Smooth muscle cell (in vitro differentiated cells): ENCODE measurements at regions not wholly inside any gene's neighbourhood (a gene's known extent, or its start where the extent isn't known, plus 50 kb on each side); places are given as distances from the start of the nearest gene placed in this dataset.

Experiments
- DNase-seq: peaks from one replicate; lab custom pipeline; 2025; ENCODE audit not compliant: unreplicated experiment; lab: John Stamatoyannopoulos, UW
- H2AFZ ChIP-seq: fragments of 200-600 bp; sonication (generic); 2 replicates; pipeline ENCODE4 v1.6.0; 2016; ENCODE audit warnings: antibody characterized with exemption, low read depth, mild to moderate bottlenecking
- H3F3A ChIP-seq: fragments of 200-600 bp; sonication (generic); 2 replicates; pipeline ENCODE4 v1.6.0; 2017; ENCODE audit warnings: antibody characterized with exemption, low read depth
- H3K27ac ChIP-seq: fragments of 200-600 bp; sonication (generic); 2 replicates; pipeline ENCODE4 v1.5.1; 2016; ENCODE audit warnings: low read depth, mild to moderate bottlenecking
- H3K27me3 ChIP-seq: fragments of 200-600 bp; sonication (generic); 2 replicates; pipeline ENCODE4 v1.6.1; 2016; ENCODE audit warnings: low read depth, mild to moderate bottlenecking
- H3K36me3 ChIP-seq: fragments of 200-600 bp; sonication (generic); 2 replicates; pipeline ENCODE4 v1.5.1; 2016; ENCODE audit warnings: low read depth
- H3K4me1 ChIP-seq: fragments of 200-600 bp; sonication (generic); 2 replicates; pipeline ENCODE4 v1.5.1; 2016; ENCODE audit warnings: low read depth
- H3K4me2 ChIP-seq: fragments of 200-600 bp; sonication (generic); 2 replicates; pipeline ENCODE4 v1.6.0; 2016; ENCODE audit warnings: mild to moderate bottlenecking
- H3K4me3 ChIP-seq: fragments of 200-600 bp; sonication (generic); 2 replicates; pipeline ENCODE4 v1.5.1; 2016; ENCODE audit warnings: mild to moderate bottlenecking
- H3K79me2 ChIP-seq: fragments of 200-600 bp; sonication (generic); 2 replicates; pipeline ENCODE4 v1.6.0; 2016; ENCODE audit warnings: low read depth, mild to moderate bottlenecking
- H3K9ac ChIP-seq: fragments of 200-600 bp; sonication (generic); 2 replicates; pipeline ENCODE4 v1.6.0; 2016; ENCODE audit warnings: low read depth
- H3K9me3 ChIP-seq: fragments of 200-600 bp; sonication (generic); replicated peaks from 2 replicates; pipeline ENCODE4 v1.5.1; 2016; ENCODE audit warnings: low read depth
- H4K20me1 ChIP-seq: fragments of 200-600 bp; sonication (generic); 2 replicates; pipeline ENCODE4 v1.6.0; 2016; ENCODE audit warnings: low read depth
- CTCF ChIP-seq: fragments of 200-600 bp; sonication (generic); IDR thresholded peaks from 2 replicates; pipeline ENCODE4 v1.5.1; 2017; ENCODE audit warnings: borderline replicate concordance, mild to moderate bottlenecking, antibody characterized with exemption; ENCODE audit not compliant: insufficient read depth, poor library complexity, severe bottlenecking
- WGBS: methylation state at CpG from one replicate; pipeline ENCODE4 v1.1.7; 2016; ENCODE audit warnings: low lambda C conversion rate; 5-methylcytosine and 5-hydroxymethylcytosine counted together

GRCh38 chr3:110562621-110563020 is 509.0 kb upstream of the NECTIN3 start:
- Histone ChIP-seq H3K4me2 (no peak overlapping the region), H3K79me2 (no peaks in the 10 kb centered on the region), H3K4me1 (no peaks in the 10 kb centered on the region), H4K20me1 (no peaks in the 10 kb centered on the region), H3K27ac (no peak overlapping the region), H3K27me3 (no peaks in the 10 kb centered on the region), H2AFZ (no peak overlapping the region), H3F3A (no peaks in the 10 kb centered on the region), H3K36me3 (no peaks in the 10 kb centered on the region), H3K9ac (no peak overlapping the region), H3K9me3 (no peaks in the 10 kb centered on the region), H3K4me3 (no peak overlapping the region)
- 58% methylated on average over 1 of the region's 1 CpG for WGBS
- DNase-seq = no peak
- TF ChIP-seq CTCF = no peak

- TF ChIP-seq CTCF = no peak
- Histone ChIP-seq H3K4me2 (no peak overlapping the region), H4K20me1 (no peaks in the 10 kb centered on the region), H3F3A (peaks cover 11% of the 10 kb centered on the region), H3K4me3 (no peak overlapping the region), H2AFZ (no peak overlapping the region), H3K4me1 (no peaks in the 10 kb centered on the region), H3K27ac (no peak overlapping the region), H3K27me3 (no peaks in the 10 kb centered on the region), H3K36me3 (no peaks in the 10 kb centered on the region), H3K79me2 (no peaks in the 10 kb centered on the region), H3K9me3 (no peaks in the 10 kb centered on the region), H3K9ac (no peak overlapping the region)
- no peak for DNase-seq
These were observed 506.9 kb upstream of the NECTIN3 start for GRCh38 chr3:110564674-110565073.

DNA sequence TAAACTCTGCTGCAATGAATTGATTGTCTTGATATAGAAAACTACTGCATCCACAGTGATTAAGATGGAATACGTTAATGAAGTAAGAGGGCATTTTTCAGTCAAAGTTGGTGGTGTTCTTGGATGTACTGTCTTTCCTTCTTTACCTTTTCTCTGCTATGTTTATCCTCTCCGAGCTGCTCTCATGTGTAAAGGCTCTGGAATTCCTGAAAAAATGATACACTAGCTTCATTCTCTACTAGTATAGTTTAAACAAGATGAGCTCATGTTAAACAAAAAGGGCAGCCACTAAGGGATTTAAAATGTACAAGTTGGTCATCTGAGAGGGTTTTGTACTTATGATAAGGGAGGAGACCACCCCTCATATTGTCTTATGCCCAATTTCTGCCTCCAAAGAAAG is 504.6 kb upstream of the NECTIN3 start:
- Histone ChIP-seq H2AFZ (no peak overlapping the region), H3K4me3 (no peak overlapping the region), H3F3A (peaks cover 11% of the 10 kb centered on the region), H3K27ac (no peak overlapping the region), H3K4me1 (no peaks in the 10 kb centered on the region), H3K9ac (no peak overlapping the region), H3K36me3 (no peaks in the 10 kb centered on the region), H3K79me2 (no peaks in the 10 kb centered on the region), H3K4me2 (no peak overlapping the region), H3K27me3 (no peaks in the 10 kb centered on the region), H3K9me3 (no peaks in the 10 kb centered on the region), H4K20me1 (no peaks in the 10 kb centered on the region)
- 74% methylated on average over 2 of the region's 2 CpGs for WGBS
- no peak for TF ChIP-seq CTCF
- DNase-seq = no peak

GRCh38 chr3:110568246-110568645 is 503.4 kb upstream of the NECTIN3 start:
- Histone ChIP-seq H3K36me3 (no peaks in the 10 kb centered on the region), H3K9me3 (no peaks in the 10 kb centered on the region), H4K20me1 (no peaks in the 10 kb centered on the region), H3K27ac (peak overlapping the region; percentile 71), H2AFZ (no peak overlapping the region), H3K79me2 (no peaks in the 10 kb centered on the region), H3K9ac (no peak overlapping the region), H3K27me3 (no peaks in the 10 kb centered on the region), H3K4me1 (no peaks in the 10 kb centered on the region), H3K4me3 (no peak overlapping the region), H3F3A (peaks cover 11% of the 10 kb centered on the region), H3K4me2 (peak overlapping the region; percentile 47)
- no peak for DNase-seq
- TF ChIP-seq CTCF = no peak
- 3% methylated on average over 2 of the region's 2 CpGs for WGBS
